ENCODE measurements at regions not wholly inside any gene's neighbourhood (a gene's known extent, or its start where the extent isn't known, plus 50 kb on each side); places are given as distances from the start of the nearest gene placed in this dataset.

- no peaks in the 10 kb centered on the region for H3K27me3 ChIP-seq (ENCODE audit: control insufficient read depth, insufficient read depth, low read length)
- ChIA-PET POLR2A (no interaction called here), CTCF (no interaction called here)
- no peak for TF ChIP-seq CTCF (IDR thresholded peaks at IDR 0.05; ENCODE audit: low read depth, low read length)
- H3K27ac ChIP-seq (ENCODE audit: low read depth, low read length), result no peak overlapping the region
- DNase-seq (ENCODE audit: low read depth, low spot score), result no peak
- H3K4me3 ChIP-seq (ENCODE audit: low read depth, low read length), result no peak overlapping the region
- no peaks in the 10 kb centered on the region for H3K9me3 ChIP-seq (ENCODE audit: control insufficient read depth, insufficient read depth, low read length)
Observed at GRCh38 chr4:115609631-115610030, 496.2 kb upstream of the NDST4 start.

GRCh38 chr4:115607311-115607710 lies 493.9 kb upstream of the NDST4 start:
- TF ChIP-seq CTCF (IDR thresholded peaks at IDR 0.05; ENCODE audit: low read depth, low read length), result no peak
- no peak for DNase-seq (ENCODE audit: low read depth, low spot score)
- Histone ChIP-seq H3K4me3 (ENCODE audit: low read depth, low read length) (no peak overlapping the region), H3K27ac (ENCODE audit: low read depth, low read length) (no peak overlapping the region), H3K27me3 (ENCODE audit: control insufficient read depth, insufficient read depth, low read length) (no peaks in the 10 kb centered on the region), H3K9me3 (ENCODE audit: control insufficient read depth, insufficient read depth, low read length) (no peaks in the 10 kb centered on the region)
- ChIA-PET POLR2A (no interaction called here), CTCF (no interaction called here)

GRCh38 chr4:115596265-115597001 lies 483.0 kb upstream of the NDST4 start:
- TF ChIP-seq CTCF (IDR thresholded peaks at IDR 0.05; ENCODE audit: low read depth, low read length), result no peak

GRCh38 chr4:115580901-115581300 lies 467.5 kb upstream of the NDST4 start:
- no peak overlapping the region for H3K4me3 ChIP-seq (ENCODE audit: low read depth, low read length)
- H3K27me3 ChIP-seq (ENCODE audit: control insufficient read depth, insufficient read depth, low read length), result no peaks in the 10 kb centered on the region
- CTCF ChIA-PET, result no interaction called here
- no peak for TF ChIP-seq CTCF (IDR thresholded peaks at IDR 0.05; ENCODE audit: low read depth, low read length)
- H3K9me3 ChIP-seq (ENCODE audit: control insufficient read depth, insufficient read depth, low read length), result 0 out of 2 replicates have a peak, but pooled peaks cover 4% of the 10 kb centered on the region
- POLR2A ChIA-PET, result no interaction called here
- no peak for DNase-seq (ENCODE audit: low read depth, low spot score)
- no peak overlapping the region for H3K27ac ChIP-seq (ENCODE audit: low read depth, low read length)

More at GRCh38 chr4:115596265-115597001, 483.0 kb upstream of the NDST4 start:
- H3K4me3 ChIP-seq (ENCODE audit: low read depth, low read length), result no peak overlapping the region
- DNase-seq (ENCODE audit: low read depth, low spot score), result no peak
- CTCF ChIA-PET, result no interaction called here
- no peak overlapping the region for H3K27ac ChIP-seq (ENCODE audit: low read depth, low read length)
- H3K9me3 ChIP-seq (ENCODE audit: control insufficient read depth, insufficient read depth, low read length), result peaks cover 16% of the 10 kb centered on the region; the same call in 1 of the 2 replicates
- POLR2A ChIA-PET, result no interaction called here
- H3K27me3 ChIP-seq (ENCODE audit: control insufficient read depth, insufficient read depth, low read length), result no peaks in the 10 kb centered on the region

- Histone ChIP-seq H3K4me3 (ENCODE audit: low read depth, low read length) (no peak overlapping the region), H3K9me3 (ENCODE audit: control insufficient read depth, insufficient read depth, low read length) (no peaks in the 10 kb centered on the region), H3K27ac (ENCODE audit: low read depth, low read length) (no peak overlapping the region), H3K27me3 (ENCODE audit: control insufficient read depth, insufficient read depth, low read length) (no peaks in the 10 kb centered on the region)
- TF ChIP-seq CTCF (IDR thresholded peaks at IDR 0.05; ENCODE audit: low read depth, low read length), result no peak
- DNase-seq (ENCODE audit: low read depth, low spot score), result no peak
- ChIA-PET CTCF (no interaction called here), POLR2A (no interaction called here)
Observed at GRCh38 chr4:115575851-115576250, 462.4 kb upstream of the NDST4 start.

All from AG04450 (cell line).